SKM-1 treated with dmso at 0.1 percent for 144 hours (cell line): ENCODE measurements at regions not wholly inside any gene's neighbourhood (a gene's known extent, or its start where the extent isn't known, plus 50 kb on each side); places are given as distances from the start of the nearest gene placed in this dataset.

Experiments
- DNase-seq: peaks from one replicate; lab custom pipeline; 2025; ENCODE audit not compliant: unreplicated experiment; lab: John Stamatoyannopoulos, UW

DNA sequence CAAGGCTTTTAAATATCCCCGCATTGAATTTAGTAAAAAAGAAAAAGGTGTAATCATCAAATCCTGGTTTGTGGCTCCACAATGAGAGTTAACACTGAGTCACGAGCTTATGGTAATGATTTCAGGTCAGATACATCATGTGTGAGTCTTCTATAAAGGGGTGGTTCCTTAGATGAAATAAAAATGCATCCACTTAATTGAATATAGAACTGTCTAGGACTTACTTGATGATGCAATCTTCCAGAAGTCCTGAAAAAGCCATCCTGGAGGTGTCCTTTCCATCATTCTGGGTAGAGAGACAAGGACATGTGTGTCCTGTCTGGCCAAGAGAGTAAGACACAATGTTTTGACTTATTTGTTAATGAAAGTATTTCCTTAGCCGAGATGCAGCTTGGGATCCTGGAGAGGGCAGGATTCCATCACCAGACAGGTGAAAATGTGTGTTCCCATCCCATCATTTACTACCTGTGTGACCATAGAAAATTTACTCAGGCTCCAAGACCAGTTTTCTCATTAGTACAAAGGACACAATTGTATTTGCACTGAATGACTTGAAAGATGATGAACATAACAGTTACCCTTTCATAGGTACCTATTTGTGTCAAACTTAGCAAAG lies 1539.8 kb upstream of the PIK3C3 start:
- no peak for DNase-seq

DNA sequence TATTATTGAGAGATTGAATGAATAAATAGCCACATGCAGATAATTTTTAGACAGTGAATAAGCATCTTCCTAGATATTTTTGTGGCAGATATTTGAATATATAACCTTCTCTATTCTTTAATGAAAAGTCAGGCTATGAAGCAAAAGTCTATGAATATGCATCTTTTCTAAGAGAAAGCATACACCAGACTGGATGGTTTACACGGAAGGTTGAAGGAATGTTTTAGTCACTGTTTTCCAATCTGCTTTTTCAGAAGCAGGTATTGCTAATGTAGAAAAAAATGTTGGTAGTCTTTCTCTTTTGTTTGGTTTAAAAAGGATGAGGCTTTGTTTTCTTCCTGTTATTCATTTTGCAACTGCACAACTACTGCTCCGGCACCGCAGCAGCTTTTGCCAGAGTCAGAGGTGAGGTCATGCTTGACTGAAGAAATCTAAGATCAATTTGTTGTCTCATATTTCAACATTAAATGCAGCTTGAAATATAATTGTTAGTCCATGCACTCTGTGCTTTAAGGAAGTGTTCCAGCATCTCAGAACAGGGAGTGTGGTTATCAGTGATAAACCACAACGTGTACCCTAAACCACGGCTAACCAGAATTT lies 1540.8 kb upstream of the PIK3C3 start:
- DNase-seq = no peak

DNA sequence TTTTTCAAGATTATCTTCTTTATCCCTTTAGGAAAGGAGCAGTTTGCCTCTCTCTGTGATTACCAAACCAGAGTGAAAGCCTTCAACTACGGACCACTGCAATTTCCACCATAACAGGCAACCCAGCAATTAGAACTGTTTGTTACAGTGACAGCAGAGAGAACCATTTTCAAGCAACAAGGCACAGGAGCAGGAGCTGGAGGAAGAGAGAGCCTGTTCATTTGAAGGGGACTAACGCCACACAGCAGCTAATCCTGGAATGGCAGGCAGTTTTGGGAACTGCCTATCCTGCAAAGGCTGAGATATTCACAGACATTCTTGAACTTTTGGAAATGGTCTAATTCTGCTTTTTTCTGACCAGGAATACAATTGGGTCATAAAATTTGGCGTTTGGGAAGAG lies 1541.9 kb upstream of the PIK3C3 start:
- DNase-seq = no peak

DNA sequence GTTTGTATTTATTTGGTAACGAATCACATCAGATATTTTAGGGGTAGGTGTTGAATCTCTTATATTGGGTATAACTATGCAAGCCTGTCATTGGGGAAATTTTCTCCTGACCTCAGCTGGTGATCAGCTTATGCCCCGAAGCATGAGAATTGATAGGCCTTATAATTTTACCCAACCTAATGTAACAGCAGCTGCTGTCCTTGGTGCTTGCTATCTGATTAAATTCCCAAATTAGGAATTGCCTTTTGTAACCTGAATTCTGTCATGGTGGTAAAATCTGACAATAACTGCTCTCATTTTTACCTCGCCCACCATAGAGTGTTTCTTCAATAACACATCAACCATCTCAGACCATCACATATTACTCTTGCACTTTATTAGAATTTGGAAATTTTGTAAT lies 1542.6 kb upstream of the PIK3C3 start:
- DNase-seq = no peak

DNA sequence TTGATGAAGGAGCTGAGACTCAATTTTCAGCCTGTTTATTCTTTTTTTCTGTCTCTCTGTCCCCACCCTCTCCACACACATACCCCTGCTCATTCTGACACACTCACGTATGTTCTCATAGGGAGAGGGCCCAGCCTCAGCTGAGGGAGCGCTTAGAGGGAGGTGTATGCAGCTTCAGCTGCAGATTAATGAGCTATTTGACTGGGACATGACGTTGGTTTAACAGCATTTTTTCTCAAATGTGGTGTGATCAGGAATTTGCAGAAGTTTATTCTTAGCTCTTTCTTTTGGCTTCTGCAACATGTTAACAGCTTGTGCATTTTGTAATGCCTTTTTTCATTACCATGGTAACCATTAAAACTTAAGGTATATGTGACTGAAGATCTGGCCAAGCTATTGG lies 1547.1 kb upstream of the PIK3C3 start:
- DNase-seq = no peak

DNA sequence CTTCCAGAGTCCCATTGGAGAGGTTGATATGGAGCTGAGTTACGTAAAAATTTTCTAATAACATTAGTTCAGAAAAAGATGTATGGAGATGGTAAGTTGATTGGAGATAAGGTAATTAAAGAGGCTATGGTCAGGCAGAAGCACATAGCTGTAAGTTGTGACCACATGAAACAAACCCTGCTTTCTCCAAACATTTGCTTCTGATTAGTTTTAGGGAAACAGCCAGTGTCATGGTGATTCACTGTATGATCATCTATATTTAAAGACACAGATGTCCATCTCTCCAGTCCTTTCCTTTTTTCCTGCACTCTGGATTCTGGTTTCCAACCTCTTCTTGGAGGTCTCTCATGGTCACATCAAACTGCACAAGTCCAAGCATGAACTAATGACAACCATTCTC lies 1550.8 kb upstream of the PIK3C3 start:
- no peak for DNase-seq

DNA sequence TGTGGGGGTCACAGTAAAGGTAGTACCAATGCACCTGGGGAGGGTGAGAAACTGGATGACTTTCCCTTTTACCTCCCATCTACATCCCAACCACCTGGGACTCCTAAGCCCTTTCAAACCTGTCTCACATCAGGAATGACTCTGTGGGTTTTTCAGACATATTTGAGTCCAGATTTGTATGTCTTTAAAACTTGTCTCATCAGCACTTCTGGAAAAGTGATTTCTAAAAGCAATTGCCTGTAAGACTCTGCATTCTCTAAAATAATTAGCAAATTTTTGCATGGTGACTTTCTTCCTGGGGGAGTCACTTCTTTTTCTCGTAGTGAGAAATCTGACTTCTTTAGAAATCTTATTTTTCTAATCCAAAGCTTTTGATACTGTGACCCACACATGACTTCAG lies 1553.0 kb upstream of the PIK3C3 start:
- DNase-seq = no peak

DNA sequence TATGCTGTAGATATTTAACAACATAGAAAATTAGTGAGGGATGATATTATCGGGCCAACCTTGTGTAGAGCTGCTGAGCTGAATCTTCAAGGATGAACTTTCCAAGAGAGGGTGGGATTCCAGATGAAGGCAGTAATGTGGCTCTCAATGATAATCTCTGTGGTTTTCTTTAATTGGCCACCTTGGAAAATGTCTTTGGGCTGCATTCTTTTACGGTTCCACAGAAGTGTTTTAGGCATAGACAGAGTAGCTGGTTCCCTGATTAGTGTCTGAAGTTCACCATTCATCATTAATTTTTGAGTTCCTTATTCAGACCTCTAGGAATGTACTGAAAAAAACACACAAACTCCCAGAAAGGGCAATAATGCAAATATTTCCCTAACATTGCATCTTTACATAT lies 1566.9 kb upstream of the PIK3C3 start:
- no peak for DNase-seq

DNA sequence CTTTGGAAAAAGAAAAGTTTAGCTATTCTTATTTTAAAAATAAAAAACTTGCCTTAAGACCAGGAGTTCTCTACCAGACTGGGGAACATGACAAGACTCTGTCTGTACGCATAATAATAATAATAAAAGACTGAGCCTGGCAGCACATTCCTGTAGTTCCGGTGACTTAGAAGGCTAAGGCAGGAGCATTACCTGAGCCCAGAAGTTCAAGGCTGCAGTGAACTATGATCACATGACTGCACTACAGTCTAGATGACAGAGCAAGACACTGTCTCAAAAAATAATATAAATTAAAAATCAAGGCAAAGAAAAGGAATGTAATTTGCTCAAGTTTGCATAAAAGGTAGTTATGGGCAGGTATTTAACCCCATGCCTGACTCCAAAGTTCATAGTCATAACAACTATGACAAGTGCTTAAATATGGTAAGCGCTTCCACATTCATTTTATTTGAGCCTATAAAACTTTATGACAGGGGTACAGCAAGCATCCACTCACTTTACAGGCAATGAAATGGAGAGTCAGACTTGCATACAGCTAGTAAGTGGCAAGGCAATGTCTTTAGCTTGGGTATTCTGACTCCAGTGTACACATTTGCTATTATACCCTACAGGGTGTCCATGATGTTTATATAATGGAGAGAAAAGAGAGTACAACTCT lies 1567.8 kb upstream of the PIK3C3 start:
- no peak for DNase-seq

DNA sequence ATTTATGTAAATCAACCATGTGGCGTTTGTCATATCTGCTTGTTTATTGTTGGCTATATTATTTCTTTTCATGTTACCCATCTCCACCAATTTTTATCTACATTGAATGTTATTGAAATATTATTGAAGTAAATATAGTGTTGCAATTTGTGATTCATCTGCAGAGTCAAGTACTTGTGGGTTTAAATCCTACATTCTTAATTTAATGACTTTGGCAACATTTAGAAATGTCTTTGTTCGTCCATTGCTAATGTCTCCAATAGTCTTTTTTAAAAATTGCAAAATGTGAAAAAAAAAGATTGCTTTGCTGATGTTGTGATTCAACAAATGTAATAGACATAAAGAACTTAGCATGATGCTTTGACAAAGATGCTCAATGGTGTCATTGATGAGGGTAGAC lies 1572.8 kb upstream of the PIK3C3 start:
- DNase-seq = no peak

DNA sequence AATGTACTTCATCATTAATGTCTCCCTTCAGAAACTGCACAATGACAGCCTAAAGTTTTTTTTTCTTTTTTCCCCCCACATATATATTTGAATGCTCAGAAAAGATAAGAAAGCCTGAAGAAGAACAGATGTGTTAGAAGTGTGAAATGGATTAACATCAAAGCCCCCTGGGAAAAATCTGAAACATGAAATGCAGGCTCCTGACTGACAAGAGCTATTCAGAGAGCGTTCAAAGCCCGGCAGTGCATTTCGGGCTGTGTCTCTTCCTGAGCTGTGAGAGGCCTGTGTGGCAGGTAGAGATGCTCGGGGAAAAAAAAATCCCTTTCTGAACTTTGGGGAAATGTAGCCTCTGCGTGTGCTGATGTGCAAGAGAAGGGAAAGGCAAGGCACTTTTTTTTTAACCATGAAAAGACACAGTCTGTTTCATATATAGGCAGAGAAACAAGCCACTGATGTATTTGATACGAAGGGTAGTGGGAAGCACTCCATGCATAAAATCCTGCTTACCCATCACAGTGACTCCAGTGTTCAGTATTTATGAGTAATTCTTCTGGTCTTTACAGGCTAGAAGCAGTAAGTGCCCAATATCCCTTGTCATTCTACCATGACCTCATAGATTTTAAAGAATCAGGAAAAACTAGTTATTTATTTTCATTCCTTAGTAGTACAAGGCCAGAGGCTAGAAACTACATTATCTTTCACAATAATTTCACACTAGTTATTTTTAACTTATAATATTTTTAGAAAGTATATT lies 1574.2 kb upstream of the PIK3C3 start:
- no peak for DNase-seq

DNA sequence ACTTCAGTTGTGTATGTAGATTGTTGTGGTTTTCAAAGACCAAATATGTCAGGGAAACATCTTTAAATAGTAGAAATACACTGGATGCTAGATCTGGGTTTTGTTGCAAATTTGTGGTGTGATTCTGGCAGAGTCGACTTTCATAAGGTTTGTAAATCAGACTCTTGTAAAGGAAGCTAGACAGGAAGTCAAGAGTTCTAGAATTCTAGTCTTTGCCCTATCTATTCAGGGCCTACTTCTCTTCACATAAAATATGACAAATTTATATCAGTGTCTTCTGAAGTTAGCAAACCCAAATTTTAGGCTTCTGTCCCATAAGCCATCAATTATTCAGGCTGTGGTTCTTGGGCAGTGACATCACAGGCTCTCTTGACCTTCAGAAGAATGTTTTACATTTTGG lies 1579.2 kb upstream of the PIK3C3 start:
- no peak for DNase-seq

DNA sequence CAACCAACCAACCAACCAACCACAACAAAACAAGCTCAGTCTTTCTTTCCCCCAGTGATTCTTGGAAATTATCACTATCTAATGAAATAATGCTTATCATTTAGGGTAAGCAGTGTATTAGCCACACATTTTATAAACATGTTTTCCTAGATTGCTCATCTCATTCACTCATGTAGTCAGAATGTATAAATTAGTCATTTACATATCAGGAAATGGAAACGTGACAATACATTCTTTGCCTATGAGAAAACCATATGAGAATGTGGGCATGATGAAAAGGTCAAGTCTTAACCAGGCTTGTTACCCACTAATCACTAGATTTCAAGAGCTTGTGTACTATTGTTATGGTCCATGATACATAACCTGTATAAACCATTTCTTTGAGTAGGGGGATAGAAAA lies 1583.4 kb upstream of the PIK3C3 start:
- no peak for DNase-seq

DNA sequence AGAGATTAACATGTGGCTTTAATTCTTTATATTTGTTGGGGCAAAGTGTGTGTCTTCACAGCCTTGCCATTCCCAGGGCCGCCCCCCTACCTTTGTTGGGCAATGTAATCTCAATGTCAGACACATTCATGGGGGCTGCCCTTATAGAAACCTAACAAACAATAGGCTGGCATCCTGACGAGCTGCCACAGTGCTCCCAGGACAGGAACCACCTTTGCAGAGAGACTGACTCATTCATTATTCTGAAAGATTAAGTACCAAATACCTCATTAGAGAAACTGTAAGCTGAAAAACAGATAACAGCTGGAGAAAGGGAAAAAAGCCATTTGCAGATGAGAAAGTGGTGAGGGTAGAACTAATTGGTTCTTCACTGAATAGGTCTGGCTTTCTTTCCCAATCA lies 1587.5 kb upstream of the PIK3C3 start:
- no peak for DNase-seq

DNA sequence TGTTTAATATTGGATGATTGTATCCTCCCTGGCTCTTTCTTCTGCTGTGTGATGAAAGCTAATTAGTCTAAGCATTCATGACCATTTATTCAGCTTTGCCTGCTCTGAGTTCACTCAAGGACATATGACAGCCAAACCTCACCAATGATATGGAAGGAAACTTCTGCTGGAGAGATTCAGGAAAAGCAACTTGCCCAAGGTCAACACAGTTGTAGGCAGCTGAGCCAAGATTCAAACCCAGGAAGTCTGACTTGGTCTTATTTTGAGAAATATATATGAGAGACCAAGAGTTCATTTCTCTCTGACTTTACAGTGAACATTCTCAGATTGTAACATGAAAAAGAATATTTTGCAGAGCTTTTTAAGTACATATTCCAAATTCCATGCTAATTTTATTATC lies 1588.5 kb upstream of the PIK3C3 start:
- no peak for DNase-seq

DNA sequence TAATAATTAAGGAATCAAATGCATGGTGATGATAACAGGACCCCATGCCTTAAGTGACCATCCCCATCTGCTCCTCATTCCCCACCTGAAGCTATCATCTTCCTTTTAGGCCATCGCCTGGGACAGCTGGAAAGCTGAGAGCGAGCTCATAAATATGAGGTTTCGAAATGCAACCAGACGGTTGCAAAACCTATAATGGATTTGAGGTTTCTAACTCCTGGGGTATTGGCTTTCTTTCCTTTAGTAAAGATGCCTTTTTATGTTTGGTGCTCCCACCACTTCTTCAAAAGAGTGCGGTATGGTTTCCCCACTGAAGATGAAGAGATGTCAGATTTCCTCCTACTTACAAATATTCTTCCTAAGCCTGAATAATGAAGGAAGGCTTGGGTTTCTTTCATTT lies 1589.5 kb upstream of the PIK3C3 start:
- peak; percentile 70 for DNase-seq

DNA sequence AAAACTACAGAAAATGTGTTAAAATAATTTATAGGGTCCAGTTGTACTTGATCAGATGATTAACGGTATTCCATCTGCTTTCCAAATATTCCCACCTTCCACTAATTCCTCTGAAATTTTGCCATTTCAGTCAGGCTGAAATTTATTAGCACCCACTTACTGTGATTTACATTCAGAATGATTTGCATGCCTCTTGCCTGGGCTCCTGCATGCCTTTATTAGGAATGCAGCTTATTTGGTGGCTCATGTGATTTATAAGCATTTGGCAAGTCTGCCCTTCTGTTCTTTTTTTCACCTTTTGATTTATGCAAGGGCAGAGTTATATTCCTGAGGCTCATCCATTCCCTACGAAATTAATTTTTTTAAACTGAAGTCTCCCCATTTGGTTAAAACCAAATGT lies 1594.5 kb upstream of the PIK3C3 start:
- DNase-seq = no peak

DNA sequence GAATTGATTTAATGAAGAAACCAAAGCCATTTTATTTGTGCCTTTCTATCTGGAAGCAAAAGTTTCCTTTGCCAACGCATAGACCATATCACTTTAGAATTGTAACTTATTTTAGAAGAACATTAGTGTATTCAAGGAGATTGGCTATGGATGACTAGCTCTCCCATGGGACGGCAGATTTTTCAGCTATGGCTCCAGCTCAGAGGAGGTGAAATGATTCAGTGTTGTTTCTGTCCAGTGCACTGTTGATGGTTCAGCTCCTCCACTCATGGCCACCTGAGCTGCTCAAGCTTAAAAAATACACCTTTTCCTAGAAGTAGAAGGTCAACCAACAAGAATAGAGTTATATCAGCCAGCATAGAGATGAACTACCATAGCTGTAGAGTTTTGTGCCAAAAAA lies 1597.5 kb upstream of the PIK3C3 start:
- DNase-seq = no peak

DNA sequence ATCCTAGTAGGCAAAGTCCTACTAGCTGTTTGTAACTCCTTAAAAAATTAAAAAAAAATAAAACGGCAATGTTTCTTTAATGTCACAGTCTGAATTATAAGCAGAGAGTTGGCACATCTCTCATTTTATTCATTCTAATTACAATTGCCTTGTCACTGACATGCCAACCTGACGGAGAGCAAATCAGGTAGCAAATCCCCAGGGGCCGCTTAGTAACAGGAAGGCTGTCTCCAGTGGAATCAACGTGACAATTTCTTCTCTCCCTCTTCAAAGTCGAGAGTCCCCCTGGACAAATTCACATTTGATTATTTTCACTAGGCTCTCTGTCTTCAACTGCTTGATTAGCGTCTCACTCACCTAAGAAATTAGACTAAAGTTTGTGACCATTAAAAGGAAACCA lies 1598.9 kb upstream of the PIK3C3 start:
- no peak for DNase-seq

DNA sequence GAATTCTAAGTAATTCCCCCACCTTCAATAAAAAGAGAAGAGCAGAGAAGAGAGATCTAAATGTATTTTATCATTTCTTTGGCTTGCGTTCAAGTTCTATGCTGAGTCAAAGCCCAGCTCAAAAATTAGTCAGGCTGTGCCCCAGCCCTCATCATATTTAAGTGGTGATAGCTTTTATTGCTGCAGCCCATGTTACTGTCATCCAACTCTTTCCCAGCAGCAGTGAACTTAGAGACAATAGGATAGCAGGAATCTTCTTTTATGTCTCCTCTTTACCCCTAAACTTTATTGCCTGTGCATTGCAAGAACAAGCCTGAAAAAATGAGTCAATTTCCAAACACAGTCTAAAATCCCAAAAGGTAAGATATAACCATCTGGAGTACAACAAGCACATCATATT lies 1599.3 kb upstream of the PIK3C3 start:
- no peak for DNase-seq

DNA sequence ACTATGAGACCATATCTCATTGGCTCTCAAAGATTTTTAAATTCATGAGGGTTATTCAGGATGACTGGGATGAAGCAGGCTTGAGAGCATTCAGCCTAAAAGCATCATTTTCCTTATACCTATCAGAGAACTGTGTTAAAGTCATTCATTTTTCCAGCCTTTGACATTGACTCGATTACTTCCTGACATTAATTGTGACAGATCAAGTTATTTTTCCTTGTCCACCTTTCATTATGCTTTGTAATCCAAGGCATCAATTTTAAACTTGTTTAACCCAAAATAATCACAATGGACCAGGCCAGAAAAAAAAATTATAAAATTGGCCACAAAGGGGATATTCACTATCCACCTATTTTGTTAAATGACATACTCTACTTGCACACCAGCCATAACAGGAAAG lies 1606.8 kb upstream of the PIK3C3 start:
- no peak for DNase-seq

DNA sequence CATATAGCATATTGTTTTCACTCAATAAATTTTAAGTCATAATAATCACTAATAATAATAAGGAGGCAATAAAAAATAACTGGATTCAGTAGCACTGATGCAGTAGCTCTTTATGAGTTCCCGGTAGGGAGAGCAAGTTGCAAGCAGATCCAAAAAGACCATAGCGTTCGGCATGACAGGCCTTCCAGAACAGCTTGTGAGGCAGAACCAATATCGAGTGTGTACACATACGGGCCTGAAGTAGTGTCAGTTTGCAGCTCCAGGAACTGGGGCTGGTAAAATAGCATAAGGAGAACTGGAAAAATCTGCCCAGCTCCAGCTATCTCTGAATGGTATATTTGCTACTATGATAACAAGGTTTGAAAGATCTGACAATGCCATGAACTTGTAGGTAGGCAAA lies 1607.8 kb upstream of the PIK3C3 start:
- DNase-seq = no peak
